Skin epidermis (tissue), 12 donors: ENCODE measurements at regions not wholly inside any gene's neighbourhood (a gene's known extent, or its start where the extent isn't known, plus 50 kb on each side); places are given as distances from the start of the nearest gene placed in this dataset.
A peak's percentile ranks its signal among the peaks of the same experiment; 100 is the strongest.

ENCODE experiments used
- H3K27ac ChIP-seq, 21 experiments: fragments of 200-600 bp; sonication (generic) in 11 of 21; one replicate each; pipeline ENCODE4 v1.5.0; 2020; ENCODE audit warnings: mild to moderate bottlenecking in 3 of 21, inconsistent platforms in 2 of 21, moderate library complexity in 2 of 21
- H3K4me3 ChIP-seq, 7 experiments: fragments of 200-600 bp; sonication (generic) in 2 of 7; one replicate each; pipeline ENCODE4 v1.5.0; 2020; ENCODE audit warnings: inconsistent platforms in 2 of 7, mild to moderate bottlenecking in 2 of 7, moderate library complexity in 1 of 7

DNA sequence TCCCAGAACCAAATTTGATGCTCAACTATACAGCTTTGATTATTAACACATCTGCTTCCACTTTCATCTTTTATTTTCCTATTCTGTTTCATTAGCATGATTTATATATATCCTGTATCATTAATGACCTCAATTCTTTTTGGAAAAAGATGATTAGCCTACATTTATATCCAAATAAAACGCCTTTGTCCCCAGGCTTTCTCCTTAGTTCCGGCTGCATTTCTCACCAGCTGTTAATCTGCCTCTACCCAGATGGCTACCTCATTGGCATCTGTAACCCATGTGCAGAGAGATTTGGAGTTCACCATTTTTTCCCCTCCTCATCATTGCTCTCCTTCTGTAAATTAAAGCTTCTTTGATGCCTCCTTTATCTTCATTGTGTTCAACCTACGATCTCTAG is 336.8 kb upstream of the RGS6 start:
- H3K4me3 ChIP-seq: no peak overlapping the region

DNA sequence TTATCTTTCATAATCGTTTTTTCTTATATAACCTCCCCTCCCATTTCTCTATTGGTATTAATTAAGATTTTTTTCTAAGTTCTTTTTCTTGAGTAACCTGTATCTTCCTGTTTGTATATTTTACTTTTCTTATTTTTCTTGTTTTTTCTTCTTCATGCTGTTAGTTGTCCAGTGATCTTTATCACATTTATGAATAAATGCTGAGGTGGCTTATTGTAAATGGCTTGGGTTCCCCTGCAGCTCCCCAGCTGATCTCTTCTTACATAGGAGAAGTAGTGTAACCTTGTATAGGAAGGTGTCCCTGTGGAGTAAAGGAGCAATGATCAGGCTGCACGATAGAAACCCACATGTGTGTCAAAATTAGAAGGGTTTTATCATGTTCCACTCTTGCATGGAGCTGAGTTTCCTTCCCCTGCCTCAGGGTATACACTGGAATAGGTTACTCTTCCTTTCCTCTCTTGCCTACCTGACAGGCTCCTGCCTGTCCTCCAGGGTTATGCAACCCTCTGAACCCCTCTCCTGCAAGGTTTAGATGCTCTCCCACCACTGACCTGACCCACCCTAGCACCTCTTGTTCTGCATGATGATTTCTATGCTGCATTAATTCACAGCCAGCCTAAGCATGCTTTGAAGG is 334.8 kb upstream of the RGS6 start:
- peak overlapping the region in 1 of 21 experiments; percentile 20 for H3K27ac ChIP-seq

More for the DNA sequence above, 336.8 kb upstream of the RGS6 start:
- no peak overlapping the region for H3K27ac ChIP-seq

DNA sequence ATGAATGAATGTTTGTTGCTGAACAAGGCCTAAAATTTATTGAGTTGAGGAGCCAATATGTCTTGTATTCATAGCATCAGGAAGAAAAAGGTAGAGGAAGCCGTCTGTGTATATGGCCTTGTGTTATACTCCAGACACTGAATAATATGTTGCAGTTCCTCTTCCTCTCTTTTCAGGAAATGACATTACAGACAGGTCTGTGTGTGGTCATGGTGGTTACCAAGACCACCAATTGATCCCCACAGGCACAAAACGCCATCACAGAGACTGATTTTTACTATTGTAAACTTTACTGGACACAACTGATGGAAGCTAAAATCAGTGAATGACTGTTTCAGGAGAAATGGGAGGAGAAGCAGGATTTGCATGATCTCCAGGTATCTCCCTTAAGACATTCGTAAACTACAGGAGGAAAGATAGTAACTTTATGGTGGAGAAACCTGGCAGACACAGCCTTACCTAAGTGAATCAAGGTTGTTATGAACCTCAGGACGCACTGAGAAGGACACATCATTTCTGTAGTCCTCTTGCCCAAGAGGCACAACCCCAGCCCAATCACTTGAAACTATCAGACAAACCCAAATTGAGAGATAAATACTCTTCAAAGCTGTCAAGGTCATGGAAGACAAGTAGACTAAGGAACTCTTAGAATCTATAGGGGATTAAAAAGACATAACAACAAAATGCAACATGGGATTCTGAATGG is 334.1 kb upstream of the RGS6 start:
- H3K27ac ChIP-seq: peak overlapping the region in 1 of 21 experiments; percentile 20

More for the DNA sequence above, 334.8 kb upstream of the RGS6 start:
- H3K4me3 ChIP-seq: no peak overlapping the region

DNA sequence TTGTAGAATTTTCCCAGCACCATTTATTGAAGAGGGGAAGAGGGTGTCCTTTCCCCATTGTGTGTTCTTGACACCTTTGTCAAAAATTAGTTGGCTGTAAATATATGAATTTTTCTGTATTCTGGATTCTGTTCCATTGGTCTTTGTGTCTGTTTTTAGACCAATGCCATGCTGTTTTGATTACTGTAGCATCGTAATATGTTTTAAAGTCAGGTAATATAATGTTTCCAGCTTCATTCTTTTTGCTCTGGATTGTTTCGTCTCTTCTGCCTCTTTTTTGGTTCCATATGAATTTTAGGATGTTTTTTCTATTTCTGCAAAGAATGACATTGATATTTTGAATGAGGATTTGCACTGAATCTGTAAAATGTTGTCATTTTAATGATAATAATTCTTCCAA is 331.9 kb upstream of the RGS6 start:
- no peak overlapping the region for H3K27ac ChIP-seq

More for the DNA sequence above, 334.1 kb upstream of the RGS6 start:
- H3K4me3 ChIP-seq: no peak overlapping the region

DNA sequence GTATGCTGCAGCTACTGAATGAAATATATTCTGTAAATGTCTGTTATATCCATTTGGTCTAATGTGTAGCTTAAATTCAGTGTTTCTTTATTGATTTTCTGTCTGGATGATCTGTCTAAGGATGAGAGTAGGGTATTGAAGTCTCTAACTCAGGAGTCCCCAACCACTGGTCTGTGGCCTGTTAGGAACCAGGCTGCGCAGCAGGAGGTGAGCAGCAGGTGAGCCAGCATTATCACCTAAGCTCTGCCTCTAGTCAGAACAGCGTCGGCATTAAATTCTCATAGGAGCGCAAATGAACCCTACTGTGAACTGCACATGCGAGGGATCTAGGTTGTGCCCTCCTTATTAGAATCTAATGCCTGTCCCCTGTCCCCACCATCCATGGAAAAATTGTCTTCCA is 329.7 kb upstream of the RGS6 start:
- H3K4me3 ChIP-seq: no peak overlapping the region
- no peak overlapping the region for H3K27ac ChIP-seq

More for the DNA sequence above, 331.9 kb upstream of the RGS6 start:
- H3K4me3 ChIP-seq: no peak overlapping the region

DNA sequence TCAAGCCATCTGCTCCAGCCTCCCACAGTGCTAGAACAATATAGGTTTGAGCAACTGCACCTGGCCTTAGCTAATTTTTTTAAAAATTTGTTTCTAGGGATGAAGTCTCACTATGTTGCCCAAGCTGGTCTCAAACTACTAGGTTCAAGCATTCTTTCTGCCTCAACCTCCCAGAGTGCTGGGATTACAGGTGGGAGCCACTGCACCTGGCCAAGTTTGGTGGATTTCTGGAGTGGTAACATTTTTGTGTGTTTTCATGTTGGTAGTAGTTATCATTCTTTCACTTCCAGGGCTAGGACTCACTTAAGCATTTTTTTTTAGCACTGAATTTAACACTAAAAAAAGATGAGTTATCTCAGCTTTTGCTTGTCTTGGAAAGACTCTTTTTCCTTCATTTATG is 328.0 kb upstream of the RGS6 start:
- Histone ChIP-seq H3K27ac (no peak overlapping the region), H3K4me3 (no peak overlapping the region)

DNA sequence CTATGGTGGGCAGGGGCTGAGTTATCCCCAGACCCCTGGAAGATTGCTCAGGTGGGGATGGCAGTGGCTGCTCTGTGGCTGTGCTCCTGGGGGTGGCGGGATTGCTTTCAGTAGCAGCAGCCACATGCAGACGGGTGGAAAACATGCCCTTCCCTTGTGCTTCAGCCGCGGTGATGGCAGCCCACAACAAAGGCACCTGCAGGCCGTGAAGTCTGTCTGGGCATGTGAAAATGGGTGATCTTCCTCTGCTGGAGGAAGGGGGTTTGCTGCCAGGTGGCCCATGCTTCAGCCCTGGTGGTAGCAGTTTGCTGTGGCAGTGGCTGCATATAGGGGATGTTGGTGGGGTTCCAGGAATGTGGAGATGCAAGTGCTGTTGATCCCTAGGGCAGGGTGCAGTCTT is 326.2 kb upstream of the RGS6 start:
- no peak overlapping the region for H3K4me3 ChIP-seq
- H3K27ac ChIP-seq: no peak overlapping the region

DNA sequence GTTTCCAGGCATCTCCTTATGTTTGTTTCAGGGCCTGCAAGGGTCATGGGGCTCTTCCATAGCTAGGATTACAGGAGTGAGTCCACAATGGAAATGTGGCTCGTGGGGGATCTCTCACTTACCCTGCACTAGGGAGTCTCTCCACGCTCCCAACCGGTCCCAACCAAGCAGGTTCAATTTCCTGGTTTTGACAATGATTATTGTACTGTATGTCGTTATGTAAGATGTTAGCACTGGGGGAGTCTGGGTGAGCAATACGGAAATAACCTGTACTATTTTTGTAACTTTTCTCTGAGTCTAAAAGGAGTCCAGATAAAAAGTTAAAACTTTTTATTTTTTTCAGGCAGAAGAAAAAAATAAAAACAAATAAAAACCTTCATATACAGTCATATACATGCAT is 325.7 kb upstream of the RGS6 start:
- Histone ChIP-seq H3K27ac (no peak overlapping the region), H3K4me3 (no peak overlapping the region)

DNA sequence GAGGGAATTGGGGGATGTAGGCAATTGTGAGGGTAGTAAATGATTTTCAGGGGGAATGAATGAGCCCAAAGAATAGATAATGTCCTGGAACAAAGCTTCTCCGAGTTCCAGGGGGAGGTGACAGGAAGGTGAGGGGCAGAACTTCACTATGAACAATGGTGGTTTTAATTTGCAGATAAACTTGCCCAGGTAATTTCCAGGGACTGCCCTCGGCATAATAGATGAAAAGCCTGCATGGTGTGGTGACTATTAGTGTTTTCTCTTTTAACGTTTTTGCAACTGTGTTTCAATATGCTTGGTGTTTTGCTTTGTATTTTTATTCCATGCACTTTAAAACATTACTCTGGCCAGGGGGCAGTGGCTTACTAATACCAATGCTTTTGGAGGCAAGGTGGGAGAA is 325.2 kb upstream of the RGS6 start:
- H3K27ac ChIP-seq: no peak overlapping the region
- no peak overlapping the region for H3K4me3 ChIP-seq

DNA sequence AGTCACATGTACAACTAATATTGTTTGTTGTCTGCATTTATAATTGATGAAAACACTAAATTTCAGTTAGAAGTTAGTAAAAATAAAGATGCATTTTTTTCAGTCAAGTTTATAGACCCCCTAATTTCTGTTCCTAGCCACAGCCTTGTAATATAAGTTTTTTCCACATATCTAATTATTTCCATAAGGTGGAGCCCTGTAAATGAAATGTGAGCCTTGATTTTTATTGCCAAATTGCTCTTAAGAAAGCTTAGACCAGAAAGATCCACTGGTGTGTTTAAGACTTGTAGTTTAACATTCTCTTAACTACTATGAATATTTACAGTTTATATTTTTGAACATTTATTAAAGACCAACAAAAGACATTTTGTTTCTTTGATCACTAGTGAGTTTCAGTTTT is 322.1 kb upstream of the RGS6 start:
- no peak overlapping the region for H3K27ac ChIP-seq
- H3K4me3 ChIP-seq: no peak overlapping the region

DNA sequence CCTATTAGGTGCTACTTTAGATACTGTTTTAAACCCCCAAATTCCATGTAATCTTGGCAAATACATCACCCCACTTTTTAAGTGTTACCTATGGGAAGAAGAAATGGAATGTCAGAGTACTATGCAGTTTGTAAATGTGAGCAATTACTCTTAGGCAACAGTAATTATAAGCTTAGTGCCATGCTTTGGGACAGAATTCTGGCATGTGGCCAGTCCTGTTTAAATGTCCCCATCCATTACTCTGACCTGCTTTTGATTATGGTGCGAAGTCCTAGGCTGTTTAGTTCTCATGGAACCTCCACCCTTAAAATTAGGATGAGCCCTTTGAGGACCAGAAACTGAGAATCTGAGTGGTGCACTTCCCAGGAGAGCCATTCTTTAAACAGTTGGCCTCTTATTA is 321.4 kb upstream of the RGS6 start:
- no peak overlapping the region for H3K27ac ChIP-seq
- H3K4me3 ChIP-seq: no peak overlapping the region

DNA sequence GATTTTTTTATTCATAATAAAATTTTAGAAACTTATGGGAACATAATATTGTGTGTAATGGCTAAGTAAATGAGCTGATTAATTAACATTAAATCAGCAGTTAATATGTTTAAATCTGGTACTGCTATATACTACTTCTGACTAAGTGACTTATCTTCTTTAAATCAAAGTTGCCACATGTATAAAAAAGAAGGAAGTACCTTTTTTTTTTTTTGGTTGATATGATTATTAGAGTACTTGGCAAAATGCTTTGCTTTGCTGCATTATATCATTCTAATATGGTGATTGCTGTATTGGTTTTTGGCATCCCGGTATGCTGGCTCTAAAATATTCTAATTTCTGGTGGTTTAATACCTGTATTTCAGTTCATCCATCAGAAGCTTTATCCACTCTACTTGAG is 319.1 kb upstream of the RGS6 start:
- H3K27ac ChIP-seq: no peak overlapping the region
- no peak overlapping the region for H3K4me3 ChIP-seq

DNA sequence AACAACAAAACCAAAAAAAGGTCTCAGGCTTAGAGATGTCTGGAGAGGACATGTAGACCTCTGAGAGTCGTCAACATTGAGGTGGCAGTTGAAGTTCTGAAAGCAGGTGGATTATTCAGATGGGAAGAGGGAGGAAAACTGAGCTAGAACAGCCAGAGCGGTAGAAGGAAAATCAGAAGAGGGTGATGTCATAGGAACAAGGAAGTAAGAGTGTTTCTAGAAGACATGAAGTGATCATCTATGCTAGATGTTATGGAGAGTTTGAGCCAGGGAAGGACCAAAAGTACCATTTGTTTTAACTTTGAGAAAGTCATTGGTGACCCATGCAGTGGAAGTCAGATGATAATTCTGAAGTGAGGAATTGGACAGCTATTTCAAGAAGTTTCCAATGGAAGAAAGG is 316.2 kb upstream of the RGS6 start:
- no peak overlapping the region for H3K27ac ChIP-seq
- no peak overlapping the region for H3K4me3 ChIP-seq

DNA sequence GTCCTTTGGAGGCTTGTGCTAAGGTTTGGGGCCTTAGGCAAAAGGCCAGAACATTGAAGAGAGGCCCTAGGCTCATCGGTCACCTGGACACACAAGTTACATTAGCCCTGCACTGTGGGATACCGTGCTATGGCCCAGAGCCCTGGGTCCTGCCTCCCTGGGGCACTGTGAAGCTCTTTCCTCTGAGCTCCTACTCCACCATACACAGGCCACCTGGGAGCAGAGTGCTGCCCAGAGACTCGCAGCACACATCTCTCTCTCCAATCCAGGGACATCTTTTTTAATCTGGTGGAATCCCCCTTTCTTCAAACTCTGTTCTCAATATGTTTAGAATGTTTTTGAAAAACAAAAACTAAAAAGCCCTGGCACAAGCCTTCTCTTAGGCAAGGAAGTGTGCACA is 314.2 kb upstream of the RGS6 start:
- no peak overlapping the region for H3K4me3 ChIP-seq
- no peak overlapping the region for H3K27ac ChIP-seq

DNA sequence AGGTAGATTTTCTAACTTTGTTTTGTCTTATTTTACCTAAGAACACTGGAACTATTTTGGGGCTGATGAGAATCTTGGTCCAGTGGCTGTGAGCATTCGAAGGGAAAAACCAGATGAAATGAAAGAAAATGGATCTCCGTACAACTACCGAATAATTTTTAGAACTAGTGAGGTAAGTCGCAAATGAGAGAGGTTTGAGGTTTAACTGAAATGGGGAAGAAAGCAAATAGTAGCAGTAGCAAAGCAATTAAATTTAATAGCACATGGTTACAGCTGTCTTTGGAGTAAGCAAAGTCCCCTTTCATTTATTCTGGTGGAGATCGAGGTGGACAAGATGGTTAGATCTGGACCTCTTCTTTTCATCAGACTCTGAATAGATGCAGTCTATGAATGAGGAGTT is 313.5 kb upstream of the RGS6 start:
- Histone ChIP-seq H3K4me3 (no peak overlapping the region), H3K27ac (no peak overlapping the region)

DNA sequence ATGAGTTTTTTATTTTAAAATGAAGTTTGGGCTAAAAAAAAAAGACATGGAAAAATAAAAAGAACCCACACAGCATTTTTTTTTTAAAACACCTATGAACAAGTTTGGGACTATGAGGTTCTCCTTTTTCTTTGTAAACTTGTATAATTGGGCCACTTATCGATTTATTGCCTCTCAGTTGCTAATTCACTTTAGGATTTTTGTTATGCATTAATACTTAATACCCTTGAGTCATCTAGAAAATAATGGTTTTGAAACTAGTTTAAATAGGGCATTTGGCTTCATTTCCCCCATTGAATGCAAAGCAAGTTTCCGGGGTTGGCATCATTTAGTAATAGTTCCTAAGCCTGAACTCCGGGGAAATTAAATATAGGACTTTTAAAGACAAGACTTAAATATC is 312.8 kb upstream of the RGS6 start:
- Histone ChIP-seq H3K27ac (no peak overlapping the region), H3K4me3 (no peak overlapping the region)

DNA sequence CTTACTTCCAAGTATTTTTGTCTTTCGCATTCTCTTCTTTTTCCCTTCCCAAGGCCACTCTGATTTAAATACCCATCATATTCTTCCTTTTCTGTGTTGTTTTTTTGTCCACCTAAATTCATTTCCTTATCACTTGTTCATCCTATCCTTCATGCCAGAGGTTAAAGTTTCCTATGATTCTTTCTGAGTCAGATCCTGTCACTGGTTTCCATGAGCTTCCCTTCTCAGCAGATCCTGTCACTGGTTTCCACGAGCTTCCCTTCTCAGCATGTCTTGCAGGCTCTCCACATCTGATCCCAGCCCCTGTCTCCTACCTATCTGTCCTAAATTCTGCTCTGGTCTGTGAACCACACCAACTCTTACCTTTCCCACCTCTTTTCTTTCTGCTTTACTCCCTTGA is 311.8 kb upstream of the RGS6 start:
- no peak overlapping the region for H3K4me3 ChIP-seq
- no peak overlapping the region for H3K27ac ChIP-seq

DNA sequence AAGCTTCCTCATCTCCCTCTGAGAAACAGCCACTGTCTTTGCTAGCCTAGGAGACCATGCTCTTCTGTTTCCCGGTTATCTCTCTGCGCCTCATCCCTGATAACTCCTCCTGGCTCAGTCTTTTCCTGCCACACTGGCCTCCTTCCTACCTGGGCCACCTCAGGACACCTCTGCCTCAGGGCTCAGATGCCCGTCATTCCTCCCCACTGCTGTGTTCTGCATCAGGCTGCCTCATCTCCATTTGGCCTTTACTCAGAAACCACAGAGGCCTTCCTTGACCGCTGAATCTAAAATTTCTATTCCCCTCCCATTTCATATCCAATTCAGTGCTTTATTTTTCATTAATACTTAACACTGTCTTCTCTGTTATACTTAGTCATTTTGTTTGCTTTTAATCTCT is 311.0 kb upstream of the RGS6 start:
- H3K4me3 ChIP-seq: no peak overlapping the region
- H3K27ac ChIP-seq: no peak overlapping the region

DNA sequence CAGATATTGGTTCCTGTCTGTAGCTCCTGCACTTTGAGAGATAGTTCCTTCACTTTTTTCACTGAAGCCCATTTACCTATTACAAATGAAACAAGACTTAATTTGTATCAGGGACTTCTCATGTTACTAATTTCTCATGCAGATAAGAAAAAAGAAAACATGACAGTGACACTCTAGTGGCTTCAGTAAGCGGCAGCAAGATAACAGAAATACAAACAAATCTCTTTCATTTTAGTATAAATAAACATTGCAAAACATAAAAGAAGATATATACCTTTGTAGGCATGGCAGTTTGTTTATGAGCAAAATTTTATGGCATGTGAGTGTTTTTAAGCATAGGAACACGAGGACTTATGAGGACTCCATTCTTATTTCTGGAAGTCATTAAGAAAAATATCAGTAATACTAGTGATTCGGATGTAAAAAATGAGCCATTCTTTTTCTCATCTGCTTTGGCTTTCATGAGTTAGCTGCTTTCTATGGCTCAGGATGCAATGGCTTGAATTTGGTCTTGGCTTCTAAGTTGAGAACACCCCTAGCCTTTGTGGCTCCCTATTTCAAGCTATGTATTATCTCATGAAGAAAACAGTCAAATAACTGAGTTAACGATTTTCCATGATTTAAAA is 310.1 kb upstream of the RGS6 start:
- Histone ChIP-seq H3K27ac (no peak overlapping the region), H3K4me3 (no peak overlapping the region)

DNA sequence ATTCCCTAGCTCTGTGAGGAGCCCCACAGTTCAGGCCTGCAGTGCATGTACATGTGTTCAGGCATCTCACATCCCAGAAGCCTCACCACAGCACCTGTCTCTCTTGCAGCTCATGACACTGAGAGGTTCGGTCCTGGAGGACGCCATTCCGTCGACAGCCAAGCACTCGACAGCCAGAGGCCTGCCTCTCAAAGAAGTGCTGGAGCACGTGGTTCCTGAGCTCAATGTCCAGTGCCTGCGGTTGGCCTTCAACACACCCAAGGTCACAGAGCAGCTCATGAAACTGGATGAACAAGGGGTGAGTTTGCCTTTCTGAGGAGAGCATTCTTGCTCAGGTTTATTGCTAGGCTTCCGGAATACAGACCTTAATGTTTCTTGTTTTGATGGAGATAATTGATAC is 308.3 kb upstream of the RGS6 start:
- Histone ChIP-seq H3K4me3 (no peak overlapping the region), H3K27ac (no peak overlapping the region)

DNA sequence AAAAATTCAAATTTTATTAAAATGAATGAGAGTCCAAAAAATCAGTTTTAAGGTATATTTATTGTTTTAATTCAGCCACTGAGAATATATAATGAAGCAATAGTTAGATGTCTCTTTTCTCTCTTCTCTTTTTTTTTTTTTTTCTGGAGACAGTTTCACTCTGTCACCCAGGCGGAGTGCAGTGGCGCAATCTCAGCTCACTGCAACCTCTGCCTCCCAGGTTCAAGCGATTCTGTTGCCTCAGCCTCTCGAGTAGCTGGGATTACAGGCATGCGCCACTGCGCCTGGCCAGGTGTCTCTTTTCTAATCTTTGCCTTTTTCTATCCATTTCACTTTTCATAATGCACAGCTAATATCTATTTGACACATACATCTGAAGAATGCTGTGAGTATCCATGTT is 307.1 kb upstream of the RGS6 start:
- no peak overlapping the region for H3K27ac ChIP-seq
- no peak overlapping the region for H3K4me3 ChIP-seq
